ENCODE measurements at regions not wholly inside any gene's neighbourhood (a gene's known extent, or its start where the extent isn't known, plus 50 kb on each side); places are given as distances from the start of the nearest gene placed in this dataset.

DNA sequence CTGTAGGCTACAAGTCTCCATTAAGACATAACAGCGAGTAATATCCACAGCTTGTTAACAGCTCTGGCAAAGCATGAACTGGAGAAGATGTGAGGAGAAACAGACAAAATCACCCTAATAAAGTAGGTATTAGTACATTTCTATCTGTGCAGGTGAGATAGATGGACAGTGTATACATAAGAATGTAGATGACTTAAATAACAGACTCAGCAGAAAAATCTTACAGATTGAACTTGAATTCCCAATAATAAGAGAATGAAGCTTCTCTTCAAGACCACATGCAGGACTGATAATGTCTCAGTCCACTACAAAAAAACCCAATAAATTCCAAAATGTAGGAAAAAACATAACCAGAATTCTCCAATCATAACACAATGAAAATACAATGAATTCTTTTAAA is 153.0 kb downstream of the IRX2 start:
- intact Hi-C loops (cut with DNase I) = no loop called here
- H3K9me3 ChIP-seq = no peaks in the 10 kb centered on the region
- TF ChIP-seq, protein P1, sequence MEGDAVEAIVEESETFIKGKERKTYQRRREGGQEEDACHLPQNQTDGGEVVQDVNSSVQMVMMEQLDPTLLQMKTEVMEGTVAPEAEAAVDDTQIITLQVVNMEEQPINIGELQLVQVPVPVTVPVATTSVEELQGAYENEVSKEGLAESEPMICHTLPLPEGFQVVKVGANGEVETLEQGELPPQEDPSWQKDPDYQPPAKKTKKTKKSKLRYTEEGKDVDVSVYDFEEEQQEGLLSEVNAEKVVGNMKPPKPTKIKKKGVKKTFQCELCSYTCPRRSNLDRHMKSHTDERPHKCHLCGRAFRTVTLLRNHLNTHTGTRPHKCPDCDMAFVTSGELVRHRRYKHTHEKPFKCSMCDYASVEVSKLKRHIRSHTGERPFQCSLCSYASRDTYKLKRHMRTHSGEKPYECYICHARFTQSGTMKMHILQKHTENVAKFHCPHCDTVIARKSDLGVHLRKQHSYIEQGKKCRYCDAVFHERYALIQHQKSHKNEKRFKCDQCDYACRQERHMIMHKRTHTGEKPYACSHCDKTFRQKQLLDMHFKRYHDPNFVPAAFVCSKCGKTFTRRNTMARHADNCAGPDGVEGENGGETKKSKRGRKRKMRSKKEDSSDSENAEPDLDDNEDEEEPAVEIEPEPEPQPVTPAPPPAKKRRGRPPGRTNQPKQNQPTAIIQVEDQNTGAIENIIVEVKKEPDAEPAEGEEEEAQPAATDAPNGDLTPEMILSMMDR (IDR thresholded peaks at IDR 0.05) = no peak

DNA sequence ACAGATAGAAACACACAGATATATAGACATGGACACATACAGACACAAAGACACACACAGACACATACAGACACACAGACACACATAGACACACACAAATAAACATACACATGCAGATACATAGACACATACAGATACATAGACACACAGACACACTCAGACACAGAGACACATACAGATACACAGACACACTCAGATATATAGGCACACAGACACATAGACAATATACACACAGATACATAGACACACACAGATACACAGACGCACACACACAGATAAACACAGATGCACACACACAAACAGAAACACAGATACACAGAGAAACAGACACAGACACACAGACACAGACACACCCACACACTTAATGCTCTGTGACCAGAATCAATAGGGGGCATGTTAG is 156.8 kb downstream of the IRX2 start:
- ATAC-seq (no peak), DNase-seq (no peak)
- no peaks in the 10 kb centered on the region for H3K9me3 ChIP-seq
- H3K4me1 ChIP-seq = no peaks in the 10 kb centered on the region
- H3K27me3 ChIP-seq (ENCODE audit: low read depth) = no peaks in the 10 kb centered on the region
- H3K4me3 ChIP-seq = no peak overlapping the region
- no peaks in the 10 kb centered on the region for H3K36me3 ChIP-seq
- intact Hi-C loops (cut with DNase I) = no loop called here
- no peak overlapping the region for H3K27ac ChIP-seq
- TF ChIP-seq, protein P1 (IDR thresholded peaks at IDR 0.05) = no peak

More for the DNA sequence above, 153.0 kb downstream of the IRX2 start:
- H3K27me3 ChIP-seq (ENCODE audit: low read depth) = no peaks in the 10 kb centered on the region
- H3K27ac ChIP-seq = no peak overlapping the region
- ATAC-seq = no peak
- no peak overlapping the region for H3K4me3 ChIP-seq
- H3K36me3 ChIP-seq = no peaks in the 10 kb centered on the region
- DNase-seq = no peak
- no peaks in the 10 kb centered on the region for H3K4me1 ChIP-seq

DNA sequence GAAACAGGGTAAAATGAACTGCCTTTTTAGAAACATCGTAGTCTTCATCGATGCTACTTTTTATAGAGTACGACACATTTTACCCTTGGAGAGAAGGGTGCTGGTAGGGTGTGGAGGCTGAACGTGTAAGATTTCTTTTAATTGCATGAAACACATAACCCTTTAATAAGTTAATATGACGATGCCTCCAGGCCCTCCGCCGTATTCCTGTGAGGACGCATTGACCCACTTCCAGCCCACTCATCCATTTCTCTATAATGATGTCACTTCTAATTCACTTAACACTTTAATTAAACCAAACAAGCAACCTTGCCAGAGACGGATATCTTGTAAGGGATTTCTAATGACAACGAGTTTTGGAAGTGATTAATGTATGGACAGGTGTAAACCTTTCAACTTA is 158.7 kb downstream of the IRX2 start:
- ATAC-seq = no peak
- intact Hi-C loops (cut with DNase I) = no loop called here

DNA sequence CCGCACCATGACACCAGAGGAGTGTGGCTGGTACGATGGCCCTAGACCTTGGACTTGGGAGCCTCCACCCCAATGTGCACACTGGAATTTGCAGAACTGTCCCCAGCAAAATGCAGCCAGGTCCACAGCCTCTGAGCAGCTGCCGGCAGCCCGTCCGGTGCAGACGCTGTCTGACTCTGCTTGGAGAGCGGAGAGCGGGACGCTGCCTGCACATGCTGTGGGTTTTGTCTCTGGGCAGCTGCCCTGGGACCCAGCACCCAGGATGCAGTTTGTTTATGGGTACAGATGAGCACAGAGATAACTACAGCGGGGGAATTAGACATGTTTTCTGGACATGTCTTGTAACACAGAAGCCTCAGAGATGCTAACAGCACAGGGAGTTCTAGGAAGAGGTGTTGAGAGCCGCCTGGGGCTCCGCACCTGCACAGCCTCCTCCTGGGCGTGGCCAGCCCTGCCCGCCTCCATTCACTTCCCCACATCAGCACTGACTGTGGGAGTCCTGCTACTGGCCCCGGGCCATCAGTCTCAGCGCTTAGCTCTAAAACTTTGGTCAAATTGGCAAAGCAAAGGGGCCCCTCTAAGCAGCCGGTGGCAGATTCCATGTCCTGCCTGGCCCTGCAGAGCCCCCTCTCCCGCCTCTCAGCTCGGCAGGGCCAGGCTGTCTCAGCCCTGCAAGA is 159.6 kb downstream of the IRX2 start:
- DNase-seq = no peak
- TF ChIP-seq, protein P1 (IDR thresholded peaks at IDR 0.05) = no peak
- intact Hi-C loops (cut with DNase I) = no loop called here
- no peak for ATAC-seq
- no peak overlapping the region for H3K27ac ChIP-seq
- H3K4me1 ChIP-seq = no peaks in the 10 kb centered on the region
- no peaks in the 10 kb centered on the region for H3K9me3 ChIP-seq
- no peaks in the 10 kb centered on the region for H3K27me3 ChIP-seq (ENCODE audit: low read depth)
- H3K4me3 ChIP-seq = no peak overlapping the region
- H3K36me3 ChIP-seq = no peaks in the 10 kb centered on the region

More for the DNA sequence above, 158.7 kb downstream of the IRX2 start:
- DNase-seq = no peak
- Histone ChIP-seq H3K36me3 (no peaks in the 10 kb centered on the region), H3K4me1 (no peaks in the 10 kb centered on the region), H3K4me3 (no peak overlapping the region), H3K9me3 (no peaks in the 10 kb centered on the region), H3K27me3 (ENCODE audit: low read depth) (no peaks in the 10 kb centered on the region), H3K27ac (no peak overlapping the region)
- TF ChIP-seq, protein P1 (IDR thresholded peaks at IDR 0.05) = no peak

DNA sequence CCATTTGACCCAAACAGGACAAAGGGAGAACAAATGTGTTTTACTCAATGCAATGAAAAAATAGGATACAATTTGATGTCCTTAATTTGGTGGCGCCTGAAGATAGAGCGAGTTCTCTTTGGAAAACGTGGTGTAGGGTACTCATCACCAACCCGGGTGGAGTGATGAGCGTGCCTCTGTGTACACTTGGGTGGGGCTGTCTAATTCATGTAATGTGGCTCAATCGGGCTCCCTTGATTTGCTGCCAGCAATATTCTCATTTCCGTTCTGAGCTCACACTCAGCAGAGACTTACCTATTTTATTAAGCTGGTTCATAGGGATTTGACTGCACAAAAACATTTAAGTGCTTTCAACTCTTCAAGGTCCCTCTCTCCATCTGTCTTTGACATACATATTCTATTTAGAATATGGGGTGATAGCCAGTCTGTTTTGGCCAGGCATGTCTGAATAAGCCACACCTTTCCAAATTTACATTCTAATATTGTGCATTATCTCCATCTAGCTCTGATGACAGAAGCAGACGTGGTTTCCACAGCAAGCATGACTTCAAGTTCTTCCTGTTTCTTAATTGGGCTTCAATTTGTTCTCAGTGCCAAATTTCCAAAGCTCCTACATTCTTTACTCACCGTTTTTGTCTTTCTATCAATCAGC is 162.5 kb downstream of the IRX2 start:
- Histone ChIP-seq H3K4me3 (no peak overlapping the region), H3K36me3 (no peaks in the 10 kb centered on the region), H3K27me3 (ENCODE audit: low read depth) (no peaks in the 10 kb centered on the region), H3K4me1 (no peaks in the 10 kb centered on the region), H3K9me3 (no peaks in the 10 kb centered on the region), H3K27ac (no peak overlapping the region)
- DNase-seq (no peak), ATAC-seq (no peak)
- intact Hi-C loops (cut with DNase I) = no loop called here
- TF ChIP-seq, protein P1 (IDR thresholded peaks at IDR 0.05) = no peak

All from lower lobe of right lung (tissue), 2 donors.